Right lobe of liver (tissue), 6 donors: ENCODE measurements at regions not wholly inside any gene's neighbourhood (a gene's known extent, or its start where the extent isn't known, plus 50 kb on each side); places are given as distances from the start of the nearest gene placed in this dataset.
A peak's percentile ranks its signal among the peaks of the same experiment; 100 is the strongest.

Source experiments
- ATAC-seq, 4 donors: fragments of 200-7000 bp; cut with Tn5 transposase; one replicate each; pipeline ENCODE4 v1.9.1; 2020; ENCODE audit warnings: mild to moderate bottlenecking in 4 of 4, moderate library complexity in 4 of 4
- DNase-seq, 3 donors: peaks; one replicate each; pipeline ENCODE4 v3.0.0-alpha.2; 2020
- H3K27ac ChIP-seq, 3 donors: fragments of 200-600 bp; one replicate each; pipeline ENCODE4 v1.8.0; 2022
- H3K27me3 ChIP-seq, 2 donors: fragments of 200-600 bp; one replicate each; pipeline ENCODE4 v1.8.0; 2022
- H3K36me3 ChIP-seq, 4 donors: fragments of 200-600 bp; sonication (generic) in 1 of 4; one replicate each; pipeline versions ENCODE4 v1.5.1 to v1.8.0; 2017 to 2022; ENCODE audit warnings: control low read depth in 1 of 4
- H3K4me1 ChIP-seq, 4 donors: fragments of 200-600 bp; sonication (generic) in 1 of 4; one replicate each; pipeline versions ENCODE4 v1.5.1 to v1.8.0; 2017 to 2022; ENCODE audit warnings: control low read depth in 1 of 4
- H3K4me3 ChIP-seq, 3 donors: fragments of 200-600 bp; one replicate each; pipeline ENCODE4 v1.8.0; 2022
- H3K9me3 ChIP-seq, 4 donors: fragments of 200-600 bp; sonication (generic) in 1 of 4; one replicate each; pipeline versions ENCODE4 v1.5.1 to v1.8.0; 2017 to 2022; ENCODE audit warnings: control low read depth in 1 of 4
- CTCF ChIP-seq, 4 donors: fragments of 200-600 bp in 3 of 4; fragments of 450-650 bp in 1 of 4; IDR thresholded peaks; one replicate each; pipeline versions ENCODE4 v1.5.1 to v1.8.0; 2016 to 2022; ENCODE audit warnings: antibody characterized with exemption in 4 of 4, mild to moderate bottlenecking in 2 of 4
- POLR2A ChIP-seq: fragments of 450-650 bp; IDR thresholded peaks from one replicate; pipeline ENCODE4 v1.6.1; 2017; ENCODE audit warnings: antibody characterized with exemption, mild to moderate bottlenecking
- WGBS: methylation state at CpG from one replicate; pipeline ENCODE4 v1.1.6; 2018; ENCODE audit warnings: low coverage, low lambda C conversion rate; ENCODE audit not compliant: insufficient coverage; ENCODE audit errors: missing lambda C conversion rate; 5-methylcytosine and 5-hydroxymethylcytosine counted together
- intact Hi-C, 2 donors: fragments of 100-400 bp; cut with DNase I; formaldehyde crosslinking; loops; one replicate each; pipeline versions ENCODE4 v1.11.2 to v1.14.1; 2022
- donor health status: DM: no; HTN: yes; CAD: no.
- donor health status: DM: no; HTN: no; CAD: no.
- donor health status: DM: no; HTN: no; CAD: no.
- donor health status: DM: no; HTN: yes; CAD: no.
- donor health status: DM: no; HTN: yes; CAD: no.

GRCh38 chr20:46823753-46824152 lies 70.9 kb upstream of the EYA2 start:
- H3K27me3 ChIP-seq, result no peaks in the 10 kb centered on the region
- intact Hi-C loops, result no loop called here
- H3K27ac ChIP-seq, result peak overlapping the region in 2 of 3 donors; percentile 79 to 85
- TF ChIP-seq CTCF (IDR thresholded peaks at IDR 0.05) (no peak), POLR2A (no peak)
- peaks cover 0 to 21% (median 11%) of the 10 kb centered on the region in 4 donors for H3K4me1 ChIP-seq
- no peaks in the 10 kb centered on the region for H3K9me3 ChIP-seq
- DNase-seq (no peak), ATAC-seq (peak; percentile 19 to 53 (median 26))
- 54% methylated on average over 3 of the region's 3 CpGs for WGBS
- no peaks in the 10 kb centered on the region for H3K36me3 ChIP-seq
- no peak overlapping the region for H3K4me3 ChIP-seq

- no peaks in the 10 kb centered on the region for H3K9me3 ChIP-seq
- no peak overlapping the region for H3K27ac ChIP-seq
- WGBS, result 0% methylated on average over 1 of the region's 3 CpGs
- no peak for ATAC-seq
- H3K4me3 ChIP-seq, result no peak overlapping the region
- no peaks in the 10 kb centered on the region for H3K36me3 ChIP-seq
- peaks cover 0 to 19% (median 9%) of the 10 kb centered on the region in 4 donors for H3K4me1 ChIP-seq
- no peak for DNase-seq
- no peaks in the 10 kb centered on the region for H3K27me3 ChIP-seq
- TF ChIP-seq POLR2A, result no peak
- TF ChIP-seq CTCF (IDR thresholded peaks at IDR 0.05), result no peak
- intact Hi-C loops, result no loop called here
Observed at GRCh38 chr20:46826343-46826984, 68.2 kb upstream of the EYA2 start.

GRCh38 chr20:46827718-46828458 lies 66.8 kb upstream of the EYA2 start:
- peaks cover 0 to 11% (median 6%) of the 10 kb centered on the region in 4 donors for H3K4me1 ChIP-seq

GRCh38 chr20:46828471-46828870 lies 66.2 kb upstream of the EYA2 start:
- Histone ChIP-seq H3K27me3 (no peaks in the 10 kb centered on the region), H3K27ac (no peak overlapping the region), H3K36me3 (no peaks in the 10 kb centered on the region), H3K4me3 (no peak overlapping the region), H3K9me3 (no peaks in the 10 kb centered on the region), H3K4me1 (peaks cover 0 to 8% (median 5%) of the 10 kb centered on the region in 4 donors)
- ATAC-seq (no peak), DNase-seq (no peak)
- no peak for TF ChIP-seq CTCF (IDR thresholded peaks at IDR 0.05)
- TF ChIP-seq POLR2A, result no peak
- 58% methylated on average over 2 of the region's 2 CpGs for WGBS
- intact Hi-C loops, result no loop called here

More at GRCh38 chr20:46827718-46828458, 66.8 kb upstream of the EYA2 start:
- intact Hi-C loops, result no loop called here
- Histone ChIP-seq H3K4me3 (no peak overlapping the region), H3K36me3 (no peaks in the 10 kb centered on the region), H3K9me3 (no peaks in the 10 kb centered on the region), H3K27me3 (no peaks in the 10 kb centered on the region), H3K27ac (no peak overlapping the region)
- TF ChIP-seq POLR2A (no peak), CTCF (IDR thresholded peaks at IDR 0.05) (no peak)
- ATAC-seq (no peak), DNase-seq (no peak)
- WGBS, result 74% methylated on average over 10 of the region's 10 CpGs
